Tibial nerve (tissue), 4 donors: ENCODE measurements at regions not wholly inside any gene's neighbourhood (a gene's known extent, or its start where the extent isn't known, plus 50 kb on each side); places are given as distances from the start of the nearest gene placed in this dataset.

Source experiments
- EP300 ChIP-seq, 2 donors: sonication (generic); formaldehyde crosslinking; IDR thresholded peaks; one replicate each; pipeline ENCODE4 v1.6.1; 2017; ENCODE audit warnings: antibody characterized with exemption in 2 of 2, mild to moderate bottlenecking in 1 of 2
- POLR2A ChIP-seq, 2 donors: fragments of 450-650 bp; IDR thresholded peaks; one replicate each; pipeline ENCODE4 v1.6.1; 2017; ENCODE audit warnings: antibody characterized with exemption in 2 of 2, mild to moderate bottlenecking in 2 of 2, moderate library complexity in 2 of 2
- TF ChIP-seq, protein P1 (sequence below), 5 experiments: fragments of 200-600 bp in 3 of 5; fragments of 450-650 bp in 2 of 5; sonication (generic) in 3 of 5; IDR thresholded peaks; one replicate each; pipeline ENCODE4 v1.5.1; 2016 to 2019; ENCODE audit warnings: antibody characterized with exemption in 5 of 5, mild to moderate bottlenecking in 3 of 5, moderate library complexity in 2 of 5

DNA sequence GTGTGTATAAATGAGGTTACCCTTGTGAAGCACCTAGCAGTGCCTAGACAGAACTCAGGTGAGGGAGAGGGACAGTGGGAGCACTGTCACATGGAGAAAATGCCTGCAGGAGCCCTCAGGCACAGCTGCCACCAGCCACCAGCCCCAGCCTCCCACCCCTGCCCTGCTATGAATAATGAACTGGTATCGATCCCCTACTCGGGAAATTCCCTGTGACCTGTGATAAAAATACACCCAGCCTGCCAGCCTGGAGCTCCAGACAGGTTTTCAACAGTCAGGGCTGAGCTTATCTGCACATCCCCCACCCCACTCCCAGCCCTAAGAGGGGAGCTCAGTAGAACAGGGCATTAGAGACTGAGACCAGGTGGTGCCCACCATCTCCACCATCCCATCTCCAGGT is 159.6 kb upstream of the PJA1 start:
- TF ChIP-seq, protein P1, sequence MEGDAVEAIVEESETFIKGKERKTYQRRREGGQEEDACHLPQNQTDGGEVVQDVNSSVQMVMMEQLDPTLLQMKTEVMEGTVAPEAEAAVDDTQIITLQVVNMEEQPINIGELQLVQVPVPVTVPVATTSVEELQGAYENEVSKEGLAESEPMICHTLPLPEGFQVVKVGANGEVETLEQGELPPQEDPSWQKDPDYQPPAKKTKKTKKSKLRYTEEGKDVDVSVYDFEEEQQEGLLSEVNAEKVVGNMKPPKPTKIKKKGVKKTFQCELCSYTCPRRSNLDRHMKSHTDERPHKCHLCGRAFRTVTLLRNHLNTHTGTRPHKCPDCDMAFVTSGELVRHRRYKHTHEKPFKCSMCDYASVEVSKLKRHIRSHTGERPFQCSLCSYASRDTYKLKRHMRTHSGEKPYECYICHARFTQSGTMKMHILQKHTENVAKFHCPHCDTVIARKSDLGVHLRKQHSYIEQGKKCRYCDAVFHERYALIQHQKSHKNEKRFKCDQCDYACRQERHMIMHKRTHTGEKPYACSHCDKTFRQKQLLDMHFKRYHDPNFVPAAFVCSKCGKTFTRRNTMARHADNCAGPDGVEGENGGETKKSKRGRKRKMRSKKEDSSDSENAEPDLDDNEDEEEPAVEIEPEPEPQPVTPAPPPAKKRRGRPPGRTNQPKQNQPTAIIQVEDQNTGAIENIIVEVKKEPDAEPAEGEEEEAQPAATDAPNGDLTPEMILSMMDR (IDR thresholded peaks at IDR 0.05): no peak
- TF ChIP-seq POLR2A (IDR thresholded peaks at IDR 0.05) (no peak), EP300 (IDR thresholded peaks at IDR 0.05) (no peak)
